GM10266 (cell line): ENCODE measurements at regions not wholly inside any gene's neighbourhood (a gene's known extent, or its start where the extent isn't known, plus 50 kb on each side); places are given as distances from the start of the nearest gene placed in this dataset.

Experiments used
- DNase-seq: peaks from one replicate; pipeline ENCODE4 v3.0.0; 2012; ENCODE audit errors: extremely low spot score
- CTCF ChIP-seq: IDR thresholded peaks from 2 replicates; pipeline ENCODE4 v1.5.1; 2012; ENCODE audit warnings: mild to moderate bottlenecking, low read depth; ENCODE audit not compliant: control insufficient read depth, insufficient read depth; ENCODE audit errors: missing control alignments

DNA sequence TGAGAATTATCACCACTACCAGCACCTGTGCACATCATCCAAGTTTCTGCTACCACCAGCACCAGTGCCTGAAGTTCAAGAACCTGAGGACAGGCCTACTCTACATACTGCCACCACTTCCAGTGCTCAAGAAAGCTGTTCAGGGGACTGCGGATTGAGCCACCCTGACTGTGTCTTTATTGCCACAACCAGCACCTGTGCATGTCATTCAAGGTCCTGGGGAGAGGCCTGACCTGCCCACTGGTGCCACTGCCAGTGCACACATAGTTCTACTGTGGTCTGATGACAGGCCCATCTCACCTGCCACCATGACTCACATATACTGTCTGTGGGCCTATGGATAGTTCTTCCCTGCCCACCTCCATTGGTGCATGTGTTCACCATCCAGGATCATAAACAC lies 559.4 kb downstream of the COL12A1 start:
- no peak for TF ChIP-seq CTCF
- DNase-seq: no peak

- no peak for DNase-seq
- TF ChIP-seq CTCF: no peak
These were observed 560.6 kb downstream of the COL12A1 start for GRCh38 chr6:74645108-74645849.

DNA sequence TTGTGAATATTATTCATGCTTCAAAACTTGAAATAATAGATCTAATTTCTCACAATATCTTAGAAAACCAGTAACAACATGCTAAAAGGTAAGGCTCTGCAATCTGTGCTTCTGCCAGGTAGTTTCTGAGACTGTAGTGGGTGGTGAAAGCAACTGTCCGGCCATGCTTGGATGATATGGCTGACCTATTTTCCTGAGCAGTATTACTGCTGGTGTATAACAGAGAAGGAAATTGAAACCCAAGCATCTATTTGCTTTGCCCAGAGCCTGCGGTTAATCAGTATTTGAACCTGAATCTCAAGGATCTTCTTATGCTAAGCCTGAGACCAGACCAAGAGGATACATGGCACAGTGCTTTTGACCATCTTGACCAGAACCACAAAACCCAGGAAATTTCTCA lies 563.8 kb downstream of the COL12A1 start:
- TF ChIP-seq CTCF: no peak
- DNase-seq: no peak

- TF ChIP-seq CTCF: no peak
- DNase-seq: no peak
These were observed 567.4 kb downstream of the COL12A1 start for GRCh38 chr6:74638412-74638811.

GRCh38 chr6:74632196-74632875 lies 573.5 kb downstream of the COL12A1 start:
- no peak for TF ChIP-seq CTCF
- no peak for DNase-seq

- DNase-seq: no peak
- TF ChIP-seq CTCF: no peak
These were observed 574.3 kb downstream of the COL12A1 start for GRCh38 chr6:74631564-74631963.

GRCh38 chr6:74626288-74626687 lies 579.6 kb downstream of the COL12A1 start:
- no peak for TF ChIP-seq CTCF
- DNase-seq: no peak
